DMS153 treated with DMSO at 0.1 percent for 48 hours (cell line): ENCODE measurements at regions not wholly inside any gene's neighbourhood (a gene's known extent, or its start where the extent isn't known, plus 50 kb on each side); places are given as distances from the start of the nearest gene placed in this dataset.
"Not testable (repeated sequence)": the region's sequence is repeated elsewhere in the genome, so short reads cannot be mapped to it uniquely, and the experiment has no call there.

Experiments
- DNase-seq: peaks from one replicate; lab custom pipeline; 2025; ENCODE audit not compliant: unreplicated experiment; lab: John Stamatoyannopoulos, UW

DNA sequence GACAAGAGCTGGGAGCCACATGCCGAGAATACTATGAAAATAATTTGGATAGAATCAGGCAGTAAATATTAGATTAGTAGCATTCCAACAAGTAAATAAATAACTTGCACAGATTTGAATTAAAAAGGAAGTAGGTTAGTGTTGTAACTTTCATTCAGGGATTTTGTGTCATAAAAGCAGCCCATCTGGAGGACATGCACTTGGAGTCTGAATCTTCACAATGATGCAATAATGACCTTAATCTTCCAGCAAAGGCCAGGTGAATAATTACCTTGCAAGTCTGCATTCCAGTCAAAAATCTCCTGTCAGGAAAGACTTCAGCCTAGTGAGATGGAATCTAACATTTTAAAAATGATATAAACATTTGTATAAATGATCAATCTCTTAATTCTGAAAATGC, 518.1 kb downstream of the KCNJ2 start:
- no peak for DNase-seq

DNA sequence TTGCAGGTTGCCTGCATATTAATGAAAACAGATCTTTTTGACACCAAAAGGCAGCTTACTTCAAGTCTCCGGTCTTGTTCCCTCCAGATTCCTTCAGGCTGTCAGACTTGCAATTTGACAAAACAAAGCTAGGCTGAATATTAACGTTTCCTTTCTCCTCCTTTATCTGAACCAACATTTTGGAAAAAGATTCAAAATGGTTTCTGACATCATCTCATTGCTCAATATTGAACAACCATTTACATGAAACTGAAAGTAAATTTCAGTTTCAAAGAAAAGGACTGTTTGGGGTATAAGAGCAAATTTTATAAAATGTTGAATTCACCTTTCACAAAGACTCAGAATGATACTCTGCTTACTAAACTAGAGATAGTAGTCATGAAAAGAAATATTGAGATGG, 521.8 kb downstream of the KCNJ2 start:
- DNase-seq = no peak

DNA sequence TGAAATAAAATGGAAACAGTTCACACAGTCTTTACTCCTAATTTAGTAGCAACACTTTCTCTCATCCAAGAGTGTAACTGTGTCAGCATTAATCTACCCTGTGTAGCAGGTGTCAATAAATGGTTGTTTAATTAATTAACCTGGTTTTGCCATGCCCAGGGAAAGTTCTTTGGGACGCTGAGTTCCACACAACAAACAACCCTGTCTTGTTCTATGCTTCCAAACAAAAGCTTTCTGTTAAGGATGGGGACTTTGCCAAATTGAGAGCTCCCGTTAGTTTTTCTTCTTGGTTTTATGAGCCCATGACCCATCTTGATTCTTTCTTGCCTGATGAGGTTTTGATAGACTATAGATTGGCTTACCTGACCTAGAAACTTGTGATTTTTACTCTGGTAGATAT, 530.1 kb downstream of the KCNJ2 start:
- no peak for DNase-seq

DNA sequence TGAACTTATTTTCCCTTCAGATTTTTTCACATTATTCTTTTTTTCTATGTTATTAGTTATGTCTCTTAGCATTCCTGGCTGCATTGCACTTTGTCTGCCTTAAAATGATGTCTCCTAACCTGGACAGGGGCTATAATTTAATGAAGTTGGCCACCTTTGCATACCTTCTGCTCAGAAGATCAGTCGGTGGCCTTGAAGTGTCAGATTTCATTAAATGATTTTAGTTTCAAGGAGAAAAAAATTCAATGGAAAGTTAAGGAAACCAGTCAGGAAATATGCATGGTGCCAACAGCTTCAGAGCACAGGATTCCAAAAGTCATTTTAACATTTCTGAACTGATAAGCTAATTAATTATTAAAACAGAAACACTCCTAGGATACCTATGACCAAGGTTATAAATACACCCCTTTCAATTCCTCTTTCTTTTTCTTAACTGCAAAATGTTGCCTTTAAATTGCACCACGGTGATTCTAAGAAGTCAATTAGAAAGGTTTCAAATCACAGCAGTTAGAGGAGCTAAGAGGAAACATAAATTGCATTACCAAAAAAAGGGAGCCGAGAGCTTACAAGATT, 533.4 kb downstream of the KCNJ2 start:
- no peak for DNase-seq

DNA sequence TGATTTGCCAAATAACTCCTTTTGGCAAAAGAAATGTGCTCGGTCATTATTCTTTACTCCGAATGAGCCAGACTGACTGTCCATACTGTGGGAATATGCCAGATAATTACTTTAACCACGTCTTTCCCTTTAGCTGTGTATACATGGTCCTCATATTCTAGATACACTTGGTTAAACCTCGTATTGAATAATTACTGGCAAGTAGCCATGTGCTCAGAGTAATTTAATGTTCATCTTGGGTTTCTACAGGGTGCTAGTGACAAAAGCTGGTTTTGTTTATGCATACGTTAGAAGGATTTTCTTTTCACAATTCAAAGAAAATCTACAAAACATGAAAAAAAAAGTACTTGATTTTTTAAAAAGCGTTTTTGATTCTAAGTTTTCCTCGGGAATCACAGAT, 540.3 kb downstream of the KCNJ2 start:
- no peak for DNase-seq

DNA sequence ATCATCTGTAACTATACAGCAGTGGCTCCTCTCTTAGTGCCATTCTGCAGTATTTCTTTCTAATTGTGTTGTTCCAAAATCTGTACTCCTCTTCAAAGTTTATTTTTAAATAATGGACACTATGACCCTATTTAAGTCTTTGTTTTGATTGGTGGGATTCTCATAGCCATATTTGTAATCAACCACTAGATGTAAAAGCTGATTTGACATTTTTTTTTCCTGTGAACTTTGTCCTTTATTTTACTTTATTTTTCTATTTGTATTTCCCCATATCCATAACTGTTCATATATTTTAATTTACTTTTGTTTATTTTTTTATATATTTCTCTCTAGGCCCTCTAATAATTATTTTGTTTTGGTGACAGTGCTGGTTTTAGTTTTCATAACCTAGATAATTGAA, 544.4 kb downstream of the KCNJ2 start:
- DNase-seq = no peak

DNA sequence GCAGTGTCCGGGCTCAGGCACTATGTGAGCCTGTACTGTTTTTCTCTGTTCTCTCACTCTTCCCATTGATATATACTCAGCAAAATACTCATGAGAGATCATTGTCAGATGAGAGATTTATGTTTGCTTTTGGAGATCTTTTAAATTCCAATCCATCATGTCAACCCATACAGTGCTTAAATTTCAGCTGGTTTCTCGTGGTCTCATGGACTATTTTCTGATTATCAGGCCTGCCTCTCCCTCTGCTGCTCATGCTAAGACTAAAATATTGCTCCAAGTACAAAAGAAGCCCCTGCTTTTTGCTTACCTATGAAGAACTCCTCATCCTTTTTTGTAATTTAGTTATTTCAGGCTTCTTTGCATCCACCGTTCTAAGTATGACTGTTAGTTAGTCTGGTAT, 547.2 kb downstream of the KCNJ2 start:
- DNase-seq = no peak

DNA sequence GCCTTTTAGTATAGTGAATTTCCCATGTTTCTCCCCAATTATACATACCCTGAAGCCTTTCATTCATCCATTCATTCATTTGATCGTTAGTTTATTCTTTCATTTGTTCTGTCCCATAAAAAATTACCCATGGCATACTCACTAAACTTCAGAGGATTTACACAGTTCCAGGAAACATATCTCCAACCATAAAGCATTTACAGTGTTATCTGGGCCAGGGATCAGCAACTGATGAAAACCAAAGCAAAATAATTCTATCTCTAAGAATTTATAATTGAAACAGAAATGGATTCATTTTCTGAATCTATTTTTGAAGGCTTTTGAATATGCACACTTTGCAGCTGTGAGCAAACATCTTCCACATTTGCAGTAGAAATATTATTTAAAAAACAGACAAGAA, 547.7 kb downstream of the KCNJ2 start:
- no peak for DNase-seq

DNA sequence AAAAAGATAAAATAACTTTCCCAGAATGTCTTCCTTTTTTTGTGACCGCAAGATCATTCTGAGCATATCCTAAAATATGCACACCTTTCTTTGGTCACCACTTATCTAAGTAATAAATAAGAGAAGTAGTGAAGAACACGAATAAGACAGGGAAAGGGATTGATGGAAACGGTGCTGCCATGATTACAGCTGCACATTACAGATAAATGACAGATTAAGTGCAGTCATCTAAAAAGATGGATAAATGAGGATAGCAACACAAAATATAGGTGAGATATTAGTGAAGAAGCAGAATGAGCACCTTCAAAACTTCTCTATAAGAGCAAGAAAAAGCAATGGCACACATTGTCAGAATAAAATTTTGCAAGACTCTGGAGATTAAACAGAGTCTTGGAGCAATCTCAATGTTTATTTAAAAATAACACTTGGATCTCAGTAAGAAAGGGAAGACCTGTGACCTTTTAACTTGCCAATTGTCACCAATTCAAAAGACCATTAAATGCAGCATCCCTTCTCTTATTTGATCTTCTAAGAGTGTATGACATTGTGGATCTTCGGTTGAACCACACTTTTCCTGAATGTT, 567.1 kb downstream of the KCNJ2 start:
- DNase-seq = no peak

DNA sequence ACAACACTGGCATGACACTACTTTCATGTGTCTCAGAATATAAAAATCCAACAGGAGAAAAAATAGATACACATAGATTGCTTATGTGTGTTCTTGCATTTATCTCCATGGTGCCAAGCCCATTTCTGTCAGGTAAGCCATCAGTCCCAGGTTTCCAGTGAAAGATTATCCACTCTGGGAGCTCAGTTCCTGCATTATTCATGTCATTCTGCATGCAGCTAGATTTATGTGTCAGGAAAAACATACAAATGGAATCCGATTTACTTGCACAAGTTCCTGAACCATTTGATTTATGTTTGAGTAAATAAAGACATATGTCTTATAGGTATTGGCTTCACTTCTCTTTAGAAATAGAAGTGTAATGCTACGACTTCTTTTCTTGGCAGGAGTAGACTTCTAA, 569.7 kb downstream of the KCNJ2 start:
- DNase-seq = no peak

DNA sequence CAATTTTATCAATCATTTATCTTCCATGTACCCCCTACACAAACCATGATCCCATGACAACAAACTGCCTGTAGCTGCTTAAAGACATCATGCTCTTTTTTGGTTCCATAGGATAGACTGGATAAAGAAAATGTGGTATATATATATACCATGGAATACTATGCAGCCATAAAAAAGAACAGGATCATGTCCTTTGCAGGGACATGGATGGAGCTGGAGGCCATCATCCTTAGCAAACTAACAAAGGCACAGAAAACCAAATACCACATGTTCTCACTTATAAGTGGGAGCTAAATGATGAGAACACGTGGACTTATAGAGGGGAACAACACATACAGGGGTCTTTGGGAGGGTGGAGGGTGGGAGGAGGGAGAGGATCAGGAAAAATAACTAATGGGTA, 577.2 kb downstream of the KCNJ2 start:
- not testable (repeated sequence) for DNase-seq

DNA sequence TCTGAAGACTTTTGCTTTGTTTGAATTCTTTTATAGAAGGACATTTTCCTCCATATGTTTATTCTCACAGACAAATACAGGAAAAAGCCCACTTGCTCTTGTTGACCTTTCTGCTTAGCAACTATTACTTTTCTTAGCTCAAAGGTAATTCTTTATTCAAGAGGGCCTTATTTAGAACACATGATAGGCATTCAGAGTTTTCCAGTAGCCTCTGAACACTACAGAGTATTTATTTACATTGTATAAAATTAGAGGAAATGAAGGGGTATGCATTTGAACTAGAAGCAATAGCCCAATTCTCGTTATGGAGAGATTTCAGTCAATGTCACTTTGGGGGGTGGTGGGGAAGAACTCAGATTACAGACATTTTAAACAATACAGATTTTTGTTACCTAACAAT, 581.7 kb downstream of the KCNJ2 start:
- no peak for DNase-seq

DNA sequence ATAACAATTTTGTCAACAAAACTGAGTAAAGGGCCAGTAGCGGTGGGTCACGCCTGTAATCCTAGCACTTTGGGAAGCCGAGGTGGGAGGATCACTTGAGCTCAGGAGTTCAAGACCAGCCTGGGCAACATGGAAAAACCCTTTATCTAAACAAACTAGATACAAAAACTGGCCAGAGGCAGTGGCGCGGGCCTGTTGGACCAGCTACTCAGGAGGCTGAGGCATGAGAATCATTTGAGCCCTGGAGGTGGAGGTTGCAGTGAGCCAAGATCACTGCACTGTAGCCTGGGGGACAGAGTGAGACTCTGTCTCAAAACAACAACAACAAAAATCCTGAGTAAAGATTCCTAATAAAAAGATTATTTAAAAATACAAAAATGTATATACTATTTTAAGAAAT, 583.1 kb downstream of the KCNJ2 start:
- not testable (repeated sequence) for DNase-seq

DNA sequence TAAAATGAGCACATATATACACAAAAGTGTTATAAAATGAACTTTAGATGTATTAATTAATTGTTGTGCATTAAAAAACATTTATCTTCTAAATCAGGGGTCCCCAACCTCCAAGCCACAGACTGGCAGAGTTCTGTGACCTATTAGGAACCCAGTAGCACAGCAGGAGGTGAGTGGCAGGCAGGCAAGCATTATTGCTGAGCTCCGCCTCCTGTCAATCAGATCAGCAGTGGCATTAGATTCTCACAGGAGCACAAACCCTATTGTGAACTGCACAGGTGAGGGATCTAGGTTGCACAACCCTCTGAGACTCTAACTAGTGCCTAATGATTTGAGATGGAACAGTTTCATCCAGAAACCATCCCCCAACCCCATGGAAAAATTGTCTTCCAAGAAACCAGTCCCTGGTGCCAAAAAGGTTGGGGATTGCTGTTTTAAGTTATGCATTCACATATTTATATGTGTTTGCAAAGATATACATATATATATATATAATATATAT, 583.7 kb downstream of the KCNJ2 start:
- no peak for DNase-seq

DNA sequence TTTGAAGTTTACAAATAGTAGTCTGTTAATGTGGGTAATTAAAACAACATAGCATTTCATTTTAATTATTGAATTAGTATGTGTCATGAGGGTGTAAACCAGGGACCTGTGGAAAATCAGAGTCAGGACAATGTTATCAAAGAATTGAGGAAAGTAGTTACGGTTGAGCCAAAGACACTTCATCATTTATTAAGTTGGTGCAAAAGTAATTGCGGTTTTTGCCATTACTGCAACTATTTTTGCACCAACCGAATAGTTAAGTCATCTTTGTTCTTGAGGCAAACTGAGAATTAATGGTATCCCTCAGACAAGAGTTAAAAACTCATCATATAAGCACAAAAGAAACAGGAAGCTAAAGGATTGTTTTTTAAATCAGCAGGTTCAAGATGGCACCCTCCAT, 593.7 kb downstream of the KCNJ2 start:
- no peak for DNase-seq

DNA sequence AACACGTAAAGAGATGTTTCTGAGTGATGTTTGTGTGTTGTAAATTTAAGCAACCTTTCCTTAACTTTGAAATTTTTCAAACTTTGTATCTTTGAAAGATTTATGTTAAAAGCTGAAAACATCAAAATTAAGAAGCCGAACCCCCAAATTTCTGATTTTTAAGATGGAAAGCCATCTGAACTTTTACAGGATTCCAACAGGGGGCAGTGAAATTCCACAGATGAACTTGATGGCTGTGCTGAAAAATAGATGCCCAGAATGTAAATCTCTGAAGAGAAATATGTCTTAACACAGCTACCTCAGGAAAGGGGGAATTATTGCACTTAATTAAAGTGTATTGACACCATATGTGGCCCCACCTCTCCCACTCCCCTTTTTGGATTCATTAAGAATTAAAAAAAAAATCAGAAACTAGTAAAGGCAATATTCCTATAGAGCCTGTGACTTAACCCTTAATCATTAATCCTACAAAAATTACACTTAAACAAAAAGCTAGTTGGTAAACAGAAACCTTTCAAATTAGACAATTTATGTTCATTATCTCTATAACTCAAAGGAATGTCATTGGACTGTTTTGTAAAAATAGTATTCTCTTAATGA, 597.9 kb downstream of the KCNJ2 start:
- DNase-seq = peak; percentile 51

DNA sequence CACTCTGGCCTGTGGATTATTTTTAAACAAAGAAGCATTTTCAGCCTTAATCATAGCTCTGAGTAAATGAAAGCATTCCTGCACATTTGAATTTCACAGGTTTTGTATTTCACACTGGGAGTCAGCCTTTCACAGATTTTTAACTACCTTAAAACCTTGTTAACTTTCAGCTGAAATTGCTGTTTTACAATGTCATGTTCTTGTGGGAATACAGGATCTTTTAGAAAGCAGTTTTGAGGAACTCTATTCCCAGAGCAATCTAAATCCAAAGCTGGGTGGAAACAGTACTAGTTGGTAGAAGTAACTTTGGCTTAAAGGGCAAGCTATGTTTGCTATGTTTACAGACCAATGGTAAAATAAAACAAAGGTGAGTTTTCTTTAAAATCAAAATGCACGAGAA, 600.6 kb downstream of the KCNJ2 start:
- no peak for DNase-seq

DNA sequence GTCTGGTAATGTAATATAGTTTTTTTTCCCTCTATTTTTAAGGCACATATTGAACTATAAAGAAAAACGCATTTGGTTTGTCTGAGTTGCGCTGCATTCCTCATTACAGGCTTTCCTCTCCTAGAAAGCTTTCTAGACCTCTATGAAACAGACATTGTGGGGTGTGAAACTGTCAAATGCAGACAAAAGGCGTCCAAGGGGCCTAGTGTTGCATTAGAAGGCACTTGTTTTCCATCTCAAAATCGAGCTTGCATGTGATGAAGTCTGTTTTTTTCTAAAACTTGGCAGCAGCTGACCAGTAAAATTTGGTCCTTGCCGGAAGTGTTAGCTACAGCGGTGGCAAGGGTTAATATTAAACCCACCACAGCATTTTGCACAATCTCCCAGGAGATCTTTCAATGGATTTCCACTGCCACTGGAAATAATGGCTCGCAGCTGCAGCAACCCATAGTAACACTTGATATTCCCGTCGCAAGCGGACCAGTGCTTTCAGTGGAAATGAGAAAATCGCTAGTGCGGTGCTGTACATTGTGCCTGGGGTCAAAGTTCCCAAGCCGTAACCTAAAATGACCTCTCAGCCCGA, 602.6 kb downstream of the KCNJ2 start:
- no peak for DNase-seq

DNA sequence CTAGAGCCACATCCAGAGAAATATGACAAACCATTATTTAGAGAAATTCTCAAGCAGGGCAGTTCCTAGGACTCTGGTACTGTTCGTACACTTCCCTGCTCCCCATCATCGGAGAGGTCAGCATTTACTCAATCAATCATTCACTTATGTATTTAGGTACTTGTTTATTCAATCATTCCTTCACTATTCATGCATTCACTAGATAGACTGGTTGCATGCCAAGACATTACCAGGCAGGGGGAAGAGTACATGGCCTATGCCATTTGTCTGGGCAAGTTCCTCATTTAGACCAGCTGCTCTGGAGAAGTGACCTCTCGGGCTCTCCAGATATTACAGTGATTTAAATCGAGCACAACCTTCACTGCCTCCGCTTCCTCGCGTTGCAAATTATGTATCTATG, 603.4 kb downstream of the KCNJ2 start:
- DNase-seq = no peak

DNA sequence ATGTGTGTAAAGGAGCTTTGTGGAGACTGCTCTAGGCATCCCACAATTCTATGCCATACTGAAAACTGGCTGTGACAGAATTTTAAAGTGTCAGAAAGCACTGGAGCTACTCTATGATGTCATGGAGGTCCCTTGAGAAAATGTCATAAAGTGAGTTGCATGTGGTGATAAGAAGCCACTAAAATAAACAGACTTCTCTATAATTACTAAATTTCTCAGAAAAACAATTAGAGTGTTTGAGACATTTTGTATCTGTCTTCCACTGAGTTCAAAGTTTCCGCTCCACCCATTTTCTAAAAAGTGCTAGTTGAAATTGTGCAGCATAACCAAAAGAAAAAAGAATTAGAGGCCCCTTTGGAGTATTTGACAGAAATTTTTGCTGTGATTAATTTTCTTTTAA, 603.9 kb downstream of the KCNJ2 start:
- DNase-seq = no peak

DNA sequence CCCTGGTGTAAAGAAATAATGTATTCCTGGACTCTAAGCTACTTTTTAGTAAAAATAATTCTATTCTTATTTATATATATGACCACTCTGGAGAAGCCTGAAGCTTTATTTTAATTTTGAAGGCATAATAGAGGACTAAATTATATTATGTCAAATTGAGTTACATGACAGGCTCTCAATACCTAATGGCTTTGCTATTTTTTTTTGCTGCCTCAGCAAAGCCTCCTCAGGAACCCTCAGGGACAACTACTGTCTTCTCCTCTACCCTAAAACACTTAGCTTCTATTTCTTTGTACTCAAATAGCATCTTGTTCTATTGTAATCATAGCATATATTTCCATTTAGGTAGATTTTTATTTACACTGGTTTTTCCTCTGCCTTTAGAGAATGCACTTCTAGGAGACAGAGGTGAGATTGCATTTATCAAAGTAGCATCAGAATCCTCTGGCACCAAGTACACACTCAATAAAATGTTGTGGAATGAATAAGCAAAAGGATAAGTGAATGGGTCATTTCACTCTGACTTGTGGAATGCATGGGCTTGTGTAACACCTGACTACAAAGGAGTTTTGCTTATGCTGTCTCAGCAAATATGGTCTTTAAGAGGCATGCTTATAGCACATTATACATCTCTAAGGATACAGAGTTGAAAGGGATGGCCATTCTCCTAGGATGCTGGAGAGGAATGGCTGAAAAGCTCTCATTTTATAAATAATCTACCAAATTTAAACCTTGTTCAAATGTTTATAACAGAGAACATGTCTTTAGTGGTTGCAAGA, 605.2 kb downstream of the KCNJ2 start:
- DNase-seq = no peak

DNA sequence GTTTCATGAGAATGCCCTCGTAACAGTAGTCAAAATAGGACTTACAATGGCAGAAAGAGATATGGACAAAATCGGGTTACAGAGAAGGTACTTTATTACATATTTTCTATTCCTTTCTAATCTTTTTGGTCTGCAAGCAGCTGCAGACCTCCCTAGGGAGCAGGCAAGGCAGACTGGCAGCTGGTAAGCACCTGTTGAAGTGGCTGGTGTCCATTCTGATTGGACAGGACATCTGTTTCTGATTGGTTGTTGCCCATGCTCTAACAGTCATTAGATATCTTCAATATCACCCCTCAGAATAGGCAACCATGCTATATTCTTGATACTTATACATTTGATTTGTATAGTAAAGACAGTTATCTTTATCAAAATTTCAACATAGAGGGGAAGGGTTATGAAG, 606.3 kb downstream of the KCNJ2 start:
- no peak for DNase-seq
